ENCODE measurements at regions not wholly inside any gene's neighbourhood (a gene's known extent, or its start where the extent isn't known, plus 50 kb on each side); places are given as distances from the start of the nearest gene placed in this dataset.

DNA sequence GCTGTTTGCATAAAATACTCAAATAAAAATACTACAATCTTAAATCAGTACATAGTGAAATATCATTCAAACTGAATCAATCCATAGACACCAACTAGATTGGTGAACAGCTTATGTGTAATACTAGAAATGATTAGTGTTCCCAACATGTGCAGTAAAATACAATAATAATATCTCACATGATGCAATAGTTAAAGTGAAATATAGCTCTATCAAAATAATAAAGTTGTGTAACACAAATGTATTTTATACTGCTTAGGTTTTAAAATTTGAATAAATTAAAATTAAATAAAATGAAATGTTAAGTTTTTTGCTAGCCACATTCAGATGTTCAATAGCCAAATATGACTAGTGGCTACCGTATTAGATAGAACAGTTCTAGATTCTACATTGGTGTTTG lies 714.1 kb downstream of the ZNF385D start:
- no peak overlapping the region for H3K4me3 Mint-ChIP-seq
- TF ChIP-seq CTCF (IDR thresholded peaks at IDR 0.05; ENCODE audit: unreplicated experiment in 3 of 3), result no peak
- no peaks in the 10 kb centered on the region for H3K36me3 Mint-ChIP-seq (ENCODE audit: low read depth)
- peaks cover 5% of the 10 kb centered on the region for H3K4me1 Mint-ChIP-seq
- H3K27me3 Mint-ChIP-seq (ENCODE audit: low read depth), result no peaks in the 10 kb centered on the region
- no peak overlapping the region for H3K27ac Mint-ChIP-seq
- H3K9me3 Mint-ChIP-seq, result peaks cover 3% of the 10 kb centered on the region

- Mint-ChIP-seq H3K4me3 (no peak overlapping the region), H3K4me1 (peaks cover 6% of the 10 kb centered on the region), H3K36me3 (ENCODE audit: low read depth) (no peaks in the 10 kb centered on the region), H3K27me3 (ENCODE audit: low read depth) (no peaks in the 10 kb centered on the region), H3K27ac (no peak overlapping the region), H3K9me3 (no peaks in the 10 kb centered on the region)
- no peak for TF ChIP-seq CTCF (IDR thresholded peaks at IDR 0.05; ENCODE audit: unreplicated experiment in 3 of 3)
Observed at GRCh38 chr3:21028412-21028811, 722.6 kb downstream of the ZNF385D start.

- Mint-ChIP-seq H3K4me1 (no peaks in the 10 kb centered on the region), H3K36me3 (ENCODE audit: low read depth) (no peaks in the 10 kb centered on the region), H3K27me3 (ENCODE audit: low read depth) (no peaks in the 10 kb centered on the region), H3K27ac (no peak overlapping the region), H3K9me3 (no peaks in the 10 kb centered on the region), H3K4me3 (no peak overlapping the region)
- TF ChIP-seq CTCF (IDR thresholded peaks at IDR 0.05; ENCODE audit: unreplicated experiment in 3 of 3), result no peak
Observed at GRCh38 chr3:21024563-21024962, 726.4 kb downstream of the ZNF385D start.

DNA sequence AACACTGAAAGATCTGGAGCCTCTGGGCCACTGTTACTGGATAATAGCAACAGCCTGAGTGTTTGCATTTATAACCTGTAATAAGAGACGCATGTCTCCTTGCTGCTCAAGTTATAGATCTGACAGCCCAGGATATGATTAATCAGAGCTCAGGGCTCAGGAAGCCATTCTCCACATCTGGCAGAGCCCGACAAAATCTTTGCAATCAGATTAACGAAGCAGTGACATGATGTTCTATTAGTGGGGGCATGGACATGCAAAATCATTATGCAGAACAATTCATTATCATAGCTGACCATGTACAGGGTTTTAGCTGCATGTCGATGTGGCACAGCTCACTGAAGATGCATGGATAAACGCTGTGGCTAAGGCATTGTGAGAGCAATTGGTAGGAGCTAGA lies 730.3 kb downstream of the ZNF385D start:
- Mint-ChIP-seq H3K4me3 (no peak overlapping the region), H3K9me3 (peaks cover 13% of the 10 kb centered on the region), H3K4me1 (no peaks in the 10 kb centered on the region), H3K27ac (no peak overlapping the region), H3K36me3 (ENCODE audit: low read depth) (peaks cover 10% of the 10 kb centered on the region), H3K27me3 (ENCODE audit: low read depth) (no peaks in the 10 kb centered on the region)
- TF ChIP-seq CTCF (IDR thresholded peaks at IDR 0.05; ENCODE audit: unreplicated experiment in 3 of 3), result no peak

DNA sequence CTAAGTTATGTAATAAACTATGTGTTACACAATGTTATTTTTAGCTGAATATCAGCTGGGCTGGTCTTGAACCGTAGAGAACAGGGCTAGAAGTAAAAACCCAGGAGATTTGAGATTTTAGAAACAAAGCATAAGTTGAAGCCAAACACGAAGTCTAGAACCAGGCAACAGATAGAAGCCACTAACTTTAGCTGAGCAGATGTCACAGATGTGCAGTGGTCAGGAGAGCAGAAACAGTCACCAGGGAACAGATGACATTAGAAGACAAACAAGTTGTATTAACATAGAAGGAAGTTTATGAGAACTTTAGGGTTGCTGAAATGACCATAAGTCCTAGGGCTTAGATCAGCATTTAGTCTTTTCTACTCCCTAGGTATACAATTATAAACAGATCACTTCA lies 731.0 kb downstream of the ZNF385D start:
- Mint-ChIP-seq H3K4me1 (no peaks in the 10 kb centered on the region), H3K36me3 (ENCODE audit: low read depth) (peaks cover 10% of the 10 kb centered on the region), H3K27ac (no peak overlapping the region), H3K4me3 (no peak overlapping the region), H3K9me3 (peaks cover 17% of the 10 kb centered on the region), H3K27me3 (ENCODE audit: low read depth) (no peaks in the 10 kb centered on the region)
- no peak for TF ChIP-seq CTCF (IDR thresholded peaks at IDR 0.05; ENCODE audit: unreplicated experiment in 3 of 3)

GRCh38 chr3:21017115-21017852 lies 733.7 kb downstream of the ZNF385D start:
- no peak for TF ChIP-seq CTCF (IDR thresholded peaks at IDR 0.05; ENCODE audit: unreplicated experiment in 3 of 3)
- Mint-ChIP-seq H3K27me3 (ENCODE audit: low read depth) (no peaks in the 10 kb centered on the region), H3K36me3 (ENCODE audit: low read depth) (peaks cover 17% of the 10 kb centered on the region), H3K4me1 (no peaks in the 10 kb centered on the region), H3K9me3 (peaks cover 40% of the 10 kb centered on the region), H3K4me3 (no peak overlapping the region), H3K27ac (no peak overlapping the region)

Measured in nephron (organoid).